ENCODE measurements at regions not wholly inside any gene's neighbourhood (a gene's known extent, or its start where the extent isn't known, plus 50 kb on each side); places are given as distances from the start of the nearest gene placed in this dataset.

DNA sequence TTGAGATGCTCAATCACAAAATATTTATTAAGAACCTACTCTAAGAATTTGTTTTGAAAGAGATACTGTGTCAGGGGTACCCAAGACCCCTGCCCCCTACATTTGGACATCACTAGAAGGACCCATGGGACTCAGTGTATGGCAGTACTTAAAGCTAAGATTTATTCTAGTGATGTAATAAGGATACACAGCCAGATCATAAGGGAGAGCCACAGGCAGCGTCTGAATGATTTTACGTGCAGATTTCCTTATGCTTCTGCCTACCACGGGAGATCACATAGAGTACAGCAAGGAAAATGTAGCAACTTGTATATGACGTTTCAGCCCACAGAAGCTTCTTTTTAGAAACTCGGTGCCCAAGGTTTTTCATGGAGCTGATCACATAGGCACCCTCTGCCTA, 172.9 kb downstream of the DEPDC1B start:
- no peak overlapping the region for H3K27ac Mint-ChIP-seq
- no peaks in the 10 kb centered on the region for H3K9me3 Mint-ChIP-seq
- no peak for DNase-seq
- H3K36me3 Mint-ChIP-seq (ENCODE audit: insufficient read depth in 2 of 2) = no peaks in the 10 kb centered on the region
- no peak for ATAC-seq (replicated peaks in 1 of 2)
- H3K4me1 Mint-ChIP-seq (ENCODE audit: low read depth) = no peaks in the 10 kb centered on the region
- no peak overlapping the region for H3K4me3 Mint-ChIP-seq
- H3K27me3 Mint-ChIP-seq (ENCODE audit: low read depth) = no peaks in the 10 kb centered on the region

DNA sequence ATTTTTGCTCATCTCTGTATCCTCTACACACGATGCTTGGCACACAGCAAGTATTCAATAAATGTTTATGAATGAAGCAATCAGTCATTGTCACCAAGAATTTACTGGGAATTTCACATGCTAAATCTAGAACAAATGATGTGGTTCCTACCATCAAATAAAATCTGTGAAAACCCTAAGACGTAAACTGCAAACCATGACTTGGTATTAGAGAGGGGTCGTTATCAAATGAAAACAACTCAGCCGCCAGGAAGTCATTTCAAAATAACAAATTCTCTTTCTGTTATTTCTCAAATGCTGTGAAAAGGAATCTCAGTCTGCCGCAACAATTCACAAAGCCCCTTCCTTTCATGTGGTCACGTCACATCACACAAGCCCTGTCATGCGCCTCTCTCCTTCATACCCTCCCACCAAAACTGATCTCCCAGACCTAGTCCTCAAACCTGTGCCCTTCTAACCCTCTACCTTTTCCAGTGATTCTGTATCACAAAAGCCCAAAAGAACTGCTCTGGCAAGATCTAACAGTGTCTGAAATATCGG, 173.6 kb downstream of the DEPDC1B start:
- no peaks in the 10 kb centered on the region for H3K9me3 Mint-ChIP-seq
- no peaks in the 10 kb centered on the region for H3K4me1 Mint-ChIP-seq (ENCODE audit: low read depth)
- H3K27me3 Mint-ChIP-seq (ENCODE audit: low read depth) = no peaks in the 10 kb centered on the region
- no peaks in the 10 kb centered on the region for H3K36me3 Mint-ChIP-seq (ENCODE audit: insufficient read depth in 2 of 2)
- H3K4me3 Mint-ChIP-seq = no peak overlapping the region
- H3K27ac Mint-ChIP-seq = no peak overlapping the region
- DNase-seq (no peak), ATAC-seq (replicated peaks in 1 of 2) (no peak)

DNA sequence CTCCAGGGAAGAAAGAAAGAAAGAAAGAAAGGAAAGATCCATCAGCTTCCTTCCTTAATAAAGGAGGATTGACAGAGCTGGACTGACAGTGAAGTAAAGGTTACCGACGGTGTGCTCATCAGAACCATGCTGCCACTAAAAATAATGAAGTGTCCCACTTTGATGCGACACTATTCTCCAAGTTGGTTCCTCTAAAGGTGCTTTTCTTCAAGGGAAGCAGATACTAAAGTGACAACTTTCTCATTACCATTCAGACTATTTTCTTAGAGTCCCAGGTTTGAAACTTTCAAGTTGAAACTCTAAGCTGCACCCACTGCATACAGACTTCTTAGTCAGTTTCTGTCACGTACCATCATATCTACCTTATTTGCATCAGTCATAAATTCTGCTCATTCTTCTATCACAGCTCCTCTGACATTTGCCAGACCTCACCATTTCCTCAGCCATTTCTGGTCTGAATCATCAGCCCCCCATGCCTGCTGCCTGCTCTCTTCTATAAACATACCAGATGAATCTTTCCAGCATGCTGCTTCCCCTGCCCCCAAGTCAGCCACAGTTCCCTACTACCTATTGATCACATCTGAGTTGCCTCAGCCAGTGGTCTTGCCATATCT, 177.6 kb downstream of the DEPDC1B start:
- ATAC-seq (replicated peaks in 1 of 2) (peak; percentile 83 to 88), DNase-seq (peak in 1 of 2 donors; percentile 19)
- Mint-ChIP-seq H3K9me3 (no peaks in the 10 kb centered on the region), H3K27me3 (ENCODE audit: low read depth) (no peaks in the 10 kb centered on the region), H3K27ac (no peak overlapping the region), H3K4me1 (ENCODE audit: low read depth) (no peaks in the 10 kb centered on the region), H3K4me3 (no peak overlapping the region), H3K36me3 (ENCODE audit: insufficient read depth in 2 of 2) (no peaks in the 10 kb centered on the region)

DNA sequence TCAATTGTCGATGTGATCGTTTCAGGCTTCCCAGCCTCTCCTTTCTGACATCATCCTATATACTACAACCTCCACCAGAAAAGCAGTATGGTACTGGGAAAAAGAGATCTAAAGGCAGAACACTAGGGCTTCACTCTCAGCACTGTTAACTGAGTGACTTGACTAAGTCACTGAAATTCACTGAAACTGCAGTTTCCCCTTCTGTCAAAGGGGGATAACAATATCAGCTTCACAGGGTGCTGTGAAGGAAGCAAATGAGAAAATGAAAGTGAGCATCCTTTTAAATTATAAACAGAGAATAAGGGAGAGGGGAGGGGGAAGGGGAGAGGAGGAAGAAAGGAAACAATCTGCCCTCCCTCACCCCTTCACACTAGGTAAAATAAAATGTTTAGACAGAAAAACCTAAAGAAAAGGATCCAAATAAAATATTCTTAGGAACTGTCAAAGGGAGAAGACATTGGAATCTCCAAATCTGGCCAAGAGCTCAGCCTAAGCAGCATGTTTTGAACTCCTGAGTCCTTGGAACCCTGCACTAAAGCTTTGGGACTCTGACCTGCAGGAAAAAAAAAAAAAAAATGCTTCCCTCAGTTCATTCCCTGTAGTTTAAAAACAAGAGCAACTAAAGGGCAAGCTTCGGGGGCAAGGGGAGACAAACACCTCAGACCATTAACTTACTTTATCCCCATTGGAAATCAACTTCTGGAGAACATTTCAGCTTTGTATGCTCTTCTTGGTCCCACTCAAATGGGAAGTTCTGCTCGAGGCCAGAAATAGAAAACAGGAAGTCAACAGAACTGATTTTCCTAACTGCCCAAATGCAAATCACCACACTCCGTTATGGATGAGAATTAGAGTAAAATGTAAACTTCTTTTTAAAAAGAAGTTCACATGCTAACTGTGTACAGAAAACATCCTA, 178.3 kb downstream of the DEPDC1B start:
- H3K27ac Mint-ChIP-seq = no peak overlapping the region
- no peak for ATAC-seq (replicated peaks in 1 of 2)
- H3K9me3 Mint-ChIP-seq = no peaks in the 10 kb centered on the region
- DNase-seq = no peak
- H3K4me3 Mint-ChIP-seq = no peak overlapping the region
- no peaks in the 10 kb centered on the region for H3K4me1 Mint-ChIP-seq (ENCODE audit: low read depth)
- no peaks in the 10 kb centered on the region for H3K27me3 Mint-ChIP-seq (ENCODE audit: low read depth)
- H3K36me3 Mint-ChIP-seq (ENCODE audit: insufficient read depth in 2 of 2) = no peaks in the 10 kb centered on the region

DNA sequence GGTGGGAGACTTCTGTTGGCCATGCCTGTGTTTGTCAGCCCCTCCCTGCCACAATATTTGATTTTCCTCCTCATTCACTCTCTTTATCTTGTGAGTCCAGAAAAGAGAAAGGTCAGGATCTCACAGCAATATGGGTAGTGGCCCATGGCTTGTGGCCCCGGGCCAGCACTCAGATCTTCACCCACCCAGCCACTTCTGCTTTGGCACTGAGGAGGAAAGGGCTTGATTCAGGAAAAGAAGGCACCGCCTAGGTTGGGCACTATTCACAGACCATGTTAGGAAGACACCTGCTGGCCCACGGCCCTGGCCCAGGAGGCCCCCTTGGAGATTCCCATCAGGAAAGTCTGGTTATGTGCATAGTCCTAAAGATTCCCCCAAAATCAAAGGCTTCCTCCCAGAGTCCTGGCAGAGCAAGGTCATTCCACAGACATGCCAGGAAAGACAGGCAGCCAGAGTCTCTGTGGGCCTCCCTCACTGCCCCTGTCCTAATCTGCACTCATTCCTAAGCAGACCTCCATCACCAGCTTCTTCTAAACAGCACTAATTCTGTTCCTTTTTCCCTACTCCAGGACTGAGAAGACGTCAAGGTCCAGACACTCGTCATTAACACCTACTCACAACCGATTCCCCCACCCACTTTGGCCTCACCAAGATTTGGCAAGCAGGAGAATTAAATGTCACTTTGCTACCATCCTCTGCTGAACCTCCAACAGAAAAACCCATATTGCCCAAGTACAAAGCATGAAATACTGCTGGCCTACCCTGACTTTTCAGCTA, 179.3 kb downstream of the DEPDC1B start:
- H3K27ac Mint-ChIP-seq = no peak overlapping the region
- no peak overlapping the region for H3K4me3 Mint-ChIP-seq
- ATAC-seq (replicated peaks in 1 of 2) (no peak), DNase-seq (no peak)
- H3K4me1 Mint-ChIP-seq (ENCODE audit: low read depth) = no peaks in the 10 kb centered on the region
- H3K36me3 Mint-ChIP-seq (ENCODE audit: insufficient read depth in 2 of 2) = no peaks in the 10 kb centered on the region
- no peaks in the 10 kb centered on the region for H3K27me3 Mint-ChIP-seq (ENCODE audit: low read depth)
- no peaks in the 10 kb centered on the region for H3K9me3 Mint-ChIP-seq

DNA sequence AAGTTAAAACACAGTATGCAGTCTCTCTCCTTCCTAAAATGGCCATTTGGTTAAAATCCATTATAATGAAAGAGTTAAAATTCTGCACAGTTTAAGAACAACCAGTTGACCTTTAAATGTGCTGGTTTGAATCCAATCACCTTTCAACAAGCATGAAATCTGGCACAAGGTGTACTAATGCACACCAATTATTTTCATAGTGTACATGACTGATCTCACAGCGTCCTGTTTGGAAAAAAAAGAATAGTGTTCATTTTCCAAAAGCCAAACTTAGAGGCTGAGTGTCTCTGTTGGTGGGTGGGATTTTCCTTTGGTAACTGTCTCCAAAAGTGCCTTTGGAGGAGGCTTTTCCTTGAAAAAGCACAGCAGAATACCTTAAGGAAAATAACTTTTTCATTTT, 180.6 kb downstream of the DEPDC1B start:
- H3K27ac Mint-ChIP-seq = no peak overlapping the region
- ATAC-seq (replicated peaks in 1 of 2) = no peak
- no peaks in the 10 kb centered on the region for H3K27me3 Mint-ChIP-seq (ENCODE audit: low read depth)
- H3K9me3 Mint-ChIP-seq = no peaks in the 10 kb centered on the region
- H3K4me1 Mint-ChIP-seq (ENCODE audit: low read depth) = no peaks in the 10 kb centered on the region
- H3K4me3 Mint-ChIP-seq = no peak overlapping the region
- no peaks in the 10 kb centered on the region for H3K36me3 Mint-ChIP-seq (ENCODE audit: insufficient read depth in 2 of 2)
- no peak for DNase-seq

DNA sequence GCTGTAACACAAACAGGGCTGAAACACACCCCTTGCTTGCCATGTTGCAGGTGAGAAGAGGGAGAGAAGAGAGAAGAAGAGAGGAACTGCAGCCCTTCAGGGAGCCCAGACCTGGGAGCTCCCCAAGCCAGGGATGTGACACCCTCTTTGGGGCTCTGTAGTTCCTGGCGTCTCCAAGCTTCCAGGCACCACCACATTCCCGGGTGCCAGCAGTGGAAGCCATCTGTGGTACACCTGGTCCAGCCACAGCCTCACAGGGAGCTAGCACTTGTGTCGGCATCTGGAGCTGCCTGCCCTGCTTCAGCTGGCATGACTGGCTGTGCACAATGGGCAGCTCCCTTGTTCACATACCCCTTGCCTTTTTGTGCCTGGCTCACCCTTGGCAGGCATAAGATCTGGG, 182.1 kb downstream of the DEPDC1B start:
- DNase-seq (no peak), ATAC-seq (replicated peaks in 1 of 2) (no peak)
- Mint-ChIP-seq H3K27me3 (ENCODE audit: low read depth) (no peaks in the 10 kb centered on the region), H3K36me3 (ENCODE audit: insufficient read depth in 2 of 2) (no peaks in the 10 kb centered on the region), H3K4me1 (ENCODE audit: low read depth) (no peaks in the 10 kb centered on the region), H3K27ac (no peak overlapping the region), H3K9me3 (no peaks in the 10 kb centered on the region), H3K4me3 (no peak overlapping the region)

DNA sequence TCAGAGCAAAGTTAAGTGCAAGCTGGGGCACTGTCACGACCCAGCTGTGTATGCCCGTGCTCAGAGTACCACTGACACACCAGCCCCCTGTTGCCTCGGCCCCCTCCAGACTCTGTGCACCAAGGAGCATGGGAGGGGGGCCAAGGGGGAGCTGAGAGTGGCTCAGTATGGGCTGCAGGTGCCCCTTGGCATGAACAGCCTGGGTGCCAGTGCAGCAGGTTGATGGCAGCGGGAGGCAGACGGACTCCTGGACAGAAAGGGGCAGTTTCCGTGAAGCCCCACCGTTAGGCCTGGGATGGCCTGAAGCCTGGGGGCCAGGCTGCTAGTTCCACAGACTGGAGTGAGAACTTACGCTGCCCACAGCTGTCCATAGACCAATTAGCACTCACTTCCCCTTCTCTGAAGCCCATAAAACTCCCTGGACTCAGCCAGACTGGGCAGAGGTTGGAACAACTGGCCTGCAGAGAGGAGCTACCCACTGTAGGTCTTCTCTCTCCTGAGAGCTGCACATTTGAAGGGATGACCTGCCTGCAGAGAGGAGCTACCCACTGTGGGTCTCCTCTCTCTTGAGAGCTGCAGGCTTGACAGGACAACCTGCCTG, 182.8 kb downstream of the DEPDC1B start:
- DNase-seq = no peak
- Mint-ChIP-seq H3K4me1 (ENCODE audit: low read depth) (no peaks in the 10 kb centered on the region), H3K36me3 (ENCODE audit: insufficient read depth in 2 of 2) (no peaks in the 10 kb centered on the region), H3K27me3 (ENCODE audit: low read depth) (no peaks in the 10 kb centered on the region), H3K9me3 (no peaks in the 10 kb centered on the region), H3K4me3 (no peak overlapping the region), H3K27ac (no peak overlapping the region)
- no peak for ATAC-seq (replicated peaks in 1 of 2)

DNA sequence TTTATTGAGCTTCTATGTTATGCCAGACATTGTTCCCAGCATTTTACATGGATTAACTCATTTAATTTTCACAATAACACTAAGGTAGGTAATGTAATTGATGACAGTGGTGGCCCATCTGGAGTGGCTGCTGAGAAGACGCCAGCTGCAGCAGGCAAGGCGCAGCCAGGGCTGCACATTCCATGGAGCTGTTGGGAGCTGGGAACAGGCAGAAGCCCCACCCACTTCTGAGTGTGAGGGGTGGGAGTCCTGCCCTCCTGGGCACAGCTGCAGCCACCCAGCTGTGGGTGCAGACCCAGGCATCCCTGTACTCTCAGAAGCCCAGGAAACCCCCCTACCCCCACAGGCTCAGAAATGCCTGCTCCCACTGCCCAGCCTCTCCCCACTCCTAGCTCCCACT, 183.3 kb downstream of the DEPDC1B start:
- Mint-ChIP-seq H3K27ac (no peak overlapping the region), H3K4me1 (ENCODE audit: low read depth) (no peaks in the 10 kb centered on the region), H3K27me3 (ENCODE audit: low read depth) (no peaks in the 10 kb centered on the region), H3K36me3 (ENCODE audit: insufficient read depth in 2 of 2) (no peaks in the 10 kb centered on the region), H3K4me3 (no peak overlapping the region), H3K9me3 (no peaks in the 10 kb centered on the region)
- ATAC-seq (replicated peaks in 1 of 2) = no peak
- DNase-seq = no peak

DNA sequence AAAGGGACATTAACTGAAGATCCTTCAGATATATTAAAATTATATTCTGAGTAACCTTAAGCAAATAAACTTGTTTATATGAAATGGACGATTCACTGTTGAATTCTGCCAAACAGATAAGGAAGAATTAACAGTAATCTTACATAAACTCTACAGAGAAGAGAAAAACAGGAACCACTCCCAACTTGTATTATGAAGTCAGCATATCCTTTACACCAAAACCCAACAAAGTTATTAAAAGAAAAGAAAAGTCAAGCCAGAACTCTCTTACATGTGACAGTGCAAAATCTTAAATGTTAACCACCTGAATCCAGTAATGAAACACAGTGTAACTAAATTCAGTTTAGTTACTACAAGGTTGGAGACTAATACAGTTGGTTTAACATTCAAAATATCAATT, 185.8 kb downstream of the DEPDC1B start:
- H3K27me3 Mint-ChIP-seq (ENCODE audit: low read depth) = no peaks in the 10 kb centered on the region
- DNase-seq (no peak), ATAC-seq (replicated peaks in 1 of 2) (no peak)
- no peak overlapping the region for H3K27ac Mint-ChIP-seq
- H3K4me1 Mint-ChIP-seq (ENCODE audit: low read depth) = no peaks in the 10 kb centered on the region
- H3K4me3 Mint-ChIP-seq = no peak overlapping the region
- no peaks in the 10 kb centered on the region for H3K36me3 Mint-ChIP-seq (ENCODE audit: insufficient read depth in 2 of 2)
- H3K9me3 Mint-ChIP-seq = no peaks in the 10 kb centered on the region

DNA sequence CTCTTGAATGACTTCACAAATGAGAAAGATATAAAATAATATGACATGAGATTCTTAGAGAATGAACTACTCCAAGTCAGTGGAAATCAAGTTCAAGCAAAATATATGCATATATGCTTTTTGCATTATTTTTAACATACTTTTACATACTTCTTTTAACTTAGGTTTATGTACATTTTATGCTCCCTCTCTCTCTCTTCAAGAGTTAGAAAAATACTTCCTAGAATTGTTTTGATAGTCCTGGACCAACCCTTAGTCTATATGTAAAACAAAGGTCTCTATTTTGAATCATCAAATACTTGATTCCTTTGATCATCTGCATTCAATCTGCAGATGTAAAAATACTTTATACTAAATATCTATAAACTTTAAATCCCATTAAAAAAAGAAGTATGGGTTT, 187.8 kb downstream of the DEPDC1B start:
- no peak for DNase-seq
- no peaks in the 10 kb centered on the region for H3K36me3 Mint-ChIP-seq (ENCODE audit: insufficient read depth in 2 of 2)
- no peak overlapping the region for H3K4me3 Mint-ChIP-seq
- no peaks in the 10 kb centered on the region for H3K9me3 Mint-ChIP-seq
- no peaks in the 10 kb centered on the region for H3K27me3 Mint-ChIP-seq (ENCODE audit: low read depth)
- no peaks in the 10 kb centered on the region for H3K4me1 Mint-ChIP-seq (ENCODE audit: low read depth)
- ATAC-seq (replicated peaks in 1 of 2) = no peak
- no peak overlapping the region for H3K27ac Mint-ChIP-seq

DNA sequence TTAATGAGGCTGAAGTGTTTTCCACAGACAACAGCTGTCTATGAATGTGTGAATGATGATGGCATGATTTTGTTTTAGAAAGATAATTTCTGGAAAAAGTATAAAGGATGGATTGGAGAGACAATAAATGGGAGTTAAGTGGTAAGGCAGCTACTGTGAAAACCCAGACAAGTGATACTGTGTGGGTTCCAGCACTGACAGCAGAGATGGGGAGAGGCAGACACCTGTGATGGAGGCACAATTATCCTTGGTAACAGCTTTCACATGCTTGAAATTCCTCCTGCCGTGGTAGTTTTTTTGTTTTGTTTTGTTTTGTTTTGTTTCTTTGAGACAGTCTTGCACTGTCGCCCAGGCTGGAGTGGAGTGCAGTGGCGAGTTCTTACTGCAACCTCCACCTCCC, 189.3 kb downstream of the DEPDC1B start:
- no peak for DNase-seq
- no peaks in the 10 kb centered on the region for H3K9me3 Mint-ChIP-seq
- H3K4me1 Mint-ChIP-seq (ENCODE audit: low read depth) = no peaks in the 10 kb centered on the region
- H3K4me3 Mint-ChIP-seq = no peak overlapping the region
- H3K27me3 Mint-ChIP-seq (ENCODE audit: low read depth) = no peaks in the 10 kb centered on the region
- no peak for ATAC-seq (replicated peaks in 1 of 2)
- H3K27ac Mint-ChIP-seq = no peak overlapping the region
- H3K36me3 Mint-ChIP-seq (ENCODE audit: insufficient read depth in 2 of 2) = no peaks in the 10 kb centered on the region

DNA sequence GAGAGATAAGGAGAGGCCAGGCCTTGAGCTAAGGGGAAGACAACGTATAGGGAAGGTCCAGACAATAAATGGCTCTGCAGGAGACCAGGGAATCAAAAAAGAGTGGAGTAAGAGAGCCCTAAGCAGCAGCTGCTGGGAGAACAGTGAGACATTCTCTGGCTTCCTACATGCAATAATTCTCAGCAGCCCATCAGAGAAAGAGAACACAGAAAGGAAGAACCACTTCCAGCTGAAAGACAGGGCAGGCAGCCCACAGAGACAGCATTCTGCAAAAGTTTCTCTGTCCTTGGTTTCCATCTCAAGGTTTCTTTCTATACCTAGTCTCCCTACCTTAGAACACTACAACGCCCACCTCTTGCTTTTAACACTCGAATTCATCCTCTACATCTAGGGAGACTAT, 189.9 kb downstream of the DEPDC1B start:
- Mint-ChIP-seq H3K36me3 (ENCODE audit: insufficient read depth in 2 of 2) (no peaks in the 10 kb centered on the region), H3K27ac (no peak overlapping the region), H3K27me3 (ENCODE audit: low read depth) (no peaks in the 10 kb centered on the region), H3K4me1 (ENCODE audit: low read depth) (no peaks in the 10 kb centered on the region), H3K9me3 (no peaks in the 10 kb centered on the region), H3K4me3 (no peak overlapping the region)
- ATAC-seq (replicated peaks in 1 of 2) (no peak), DNase-seq (no peak)

All from activated T-cell treated with anti-CD3 and anti-CD28 coated beads, Interleukin-2, amount 50 U/mL, for 72 hours (primary cell).